SU-DHL-6 (cell line): ENCODE measurements at regions not wholly inside any gene's neighbourhood (a gene's known extent, or its start where the extent isn't known, plus 50 kb on each side); places are given as distances from the start of the nearest gene placed in this dataset.

ENCODE experiments used
- H2AFZ ChIP-seq: fragments of 200-600 bp; sonication (generic); 2 replicates; pipeline ENCODE4 v1.6.1; 2014; ENCODE audit warnings: low read depth, mild to moderate bottlenecking, moderate library complexity, mixed read lengths, antibody characterized with exemption, low read length; ENCODE audit not compliant: severe bottlenecking
- H3F3A ChIP-seq: fragments of 200-600 bp; shearing (Covaris generic); 2 replicates; pipeline ENCODE4 v1.6.0; 2016; ENCODE audit warnings: antibody characterized with exemption, mild to moderate bottlenecking; ENCODE audit not compliant: insufficient read depth
- H3K27ac ChIP-seq: fragments of 200-600 bp; sonication (generic); 2 replicates; pipeline ENCODE4 v1.5.1; 2016; ENCODE audit warnings: low read depth, mild to moderate bottlenecking, low read length, moderate library complexity, mixed read lengths
- H3K27me3 ChIP-seq: fragments of 200-600 bp; sonication (generic), shearing (Covaris generic); 2 replicates; pipeline ENCODE4 v1.6.0; 2014; ENCODE audit warnings: mild to moderate bottlenecking, low read length
- H3K36me3 ChIP-seq: fragments of 200-600 bp; sonication (generic); 2 replicates; pipeline ENCODE4 v1.6.1; 2014; ENCODE audit warnings: mild to moderate bottlenecking, low read length, mixed read lengths
- H3K4me2 ChIP-seq: fragments of 300-600, 200-600 bp; shearing (Covaris generic), sonication (generic); 2 replicates; pipeline ENCODE4 v1.6.0; 2014; ENCODE audit warnings: low read length, low read depth, mild to moderate bottlenecking; ENCODE audit not compliant: poor library complexity, severe bottlenecking
- H3K4me3 ChIP-seq: fragments of 200-600 bp; sonication (generic); 2 replicates; pipeline ENCODE4 v1.5.1; 2014; ENCODE audit warnings: antibody characterized with exemption, low read length, mild to moderate bottlenecking, mixed read lengths; ENCODE audit not compliant: insufficient read depth, poor library complexity, severe bottlenecking
- H3K79me2 ChIP-seq: fragments of 200-600 bp; sonication (generic); 2 replicates; pipeline ENCODE4 v1.6.1; 2014; ENCODE audit warnings: mild to moderate bottlenecking, low read length, moderate library complexity; ENCODE audit not compliant: insufficient read depth
- H3K9ac ChIP-seq: fragments of 200-600 bp; sonication (generic); 2 replicates; pipeline ENCODE4 v1.7.0; 2014; ENCODE audit warnings: mild to moderate bottlenecking, low read length
- H3K9me2 ChIP-seq: fragments of 200-600 bp; sonication (generic); replicated peaks from 2 replicates; pipeline ENCODE4 v1.6.1; 2014; ENCODE audit warnings: low read length; ENCODE audit not compliant: insufficient read depth
- H3K9me3 ChIP-seq: fragments of 200-600 bp; sonication (generic); 2 replicates; pipeline ENCODE4 v1.6.1; 2014; ENCODE audit warnings: low read length, mixed read lengths; ENCODE audit not compliant: insufficient read depth
- H4K20me1 ChIP-seq: fragments of 200-600 bp; sonication (generic); 2 replicates; pipeline ENCODE4 v1.6.1; 2014; ENCODE audit warnings: low read depth, mild to moderate bottlenecking, antibody characterized with exemption, low read length, moderate library complexity, mixed read lengths
- EZH2phosphoT487 ChIP-seq: fragments of 200-600 bp; sonication (generic), shearing (Covaris generic); conservative IDR thresholded peaks from 2 replicates; pipeline ENCODE4 v1.6.1; 2018; ENCODE audit warnings: mild to moderate bottlenecking, antibody characterized with exemption, low read length, moderate library complexity, mixed read lengths
- TF ChIP-seq, protein P1 (sequence below): fragments of 200-600 bp; sonication (generic); IDR thresholded peaks from one replicate; pipeline ENCODE4 v1.5.1; 2017; ENCODE audit warnings: antibody characterized with exemption, mild to moderate bottlenecking, low read length, moderate library complexity; ENCODE audit not compliant: insufficient read depth, poor library complexity, severe bottlenecking

DNA sequence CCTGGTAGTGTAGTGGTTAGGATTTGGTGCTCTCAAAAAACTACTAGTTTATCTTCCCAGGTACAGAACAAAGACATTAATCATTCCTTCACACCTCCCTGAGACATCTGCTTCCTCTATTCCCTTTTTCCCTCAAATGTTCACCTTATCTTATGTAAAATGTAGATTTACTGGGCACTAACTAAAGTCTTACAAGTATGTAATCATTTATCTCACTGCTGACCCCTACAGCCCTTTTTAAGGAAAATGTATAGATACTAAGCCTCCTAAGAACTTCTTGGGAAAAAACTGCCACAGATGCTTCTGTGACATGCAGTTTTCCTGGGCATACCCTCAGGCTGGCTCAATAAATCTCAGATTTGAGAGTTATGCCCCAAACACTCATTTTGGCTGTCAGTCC lies 50.8 kb upstream of the NEK7 start:
- no peaks in the 10 kb centered on the region for H3K79me2 ChIP-seq
- TF ChIP-seq EZH2phosphoT487: no peak
- TF ChIP-seq, protein P1, sequence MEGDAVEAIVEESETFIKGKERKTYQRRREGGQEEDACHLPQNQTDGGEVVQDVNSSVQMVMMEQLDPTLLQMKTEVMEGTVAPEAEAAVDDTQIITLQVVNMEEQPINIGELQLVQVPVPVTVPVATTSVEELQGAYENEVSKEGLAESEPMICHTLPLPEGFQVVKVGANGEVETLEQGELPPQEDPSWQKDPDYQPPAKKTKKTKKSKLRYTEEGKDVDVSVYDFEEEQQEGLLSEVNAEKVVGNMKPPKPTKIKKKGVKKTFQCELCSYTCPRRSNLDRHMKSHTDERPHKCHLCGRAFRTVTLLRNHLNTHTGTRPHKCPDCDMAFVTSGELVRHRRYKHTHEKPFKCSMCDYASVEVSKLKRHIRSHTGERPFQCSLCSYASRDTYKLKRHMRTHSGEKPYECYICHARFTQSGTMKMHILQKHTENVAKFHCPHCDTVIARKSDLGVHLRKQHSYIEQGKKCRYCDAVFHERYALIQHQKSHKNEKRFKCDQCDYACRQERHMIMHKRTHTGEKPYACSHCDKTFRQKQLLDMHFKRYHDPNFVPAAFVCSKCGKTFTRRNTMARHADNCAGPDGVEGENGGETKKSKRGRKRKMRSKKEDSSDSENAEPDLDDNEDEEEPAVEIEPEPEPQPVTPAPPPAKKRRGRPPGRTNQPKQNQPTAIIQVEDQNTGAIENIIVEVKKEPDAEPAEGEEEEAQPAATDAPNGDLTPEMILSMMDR: no peak
- H3K27ac ChIP-seq: no peak overlapping the region
- no peaks in the 10 kb centered on the region for H3K36me3 ChIP-seq
- H3K9me3 ChIP-seq: no peaks in the 10 kb centered on the region
- H3K4me2 ChIP-seq: no peak overlapping the region
- no peaks in the 10 kb centered on the region for H3K27me3 ChIP-seq
- H3K9ac ChIP-seq: no peak overlapping the region
- H4K20me1 ChIP-seq: no peaks in the 10 kb centered on the region
- no peak overlapping the region for H2AFZ ChIP-seq
- H3K4me3 ChIP-seq: no peak overlapping the region
- no peaks in the 10 kb centered on the region for H3F3A ChIP-seq
- no peaks in the 10 kb centered on the region for H3K9me2 ChIP-seq
